GM20000 (cell line): ENCODE measurements at regions not wholly inside any gene's neighbourhood (a gene's known extent, or its start where the extent isn't known, plus 50 kb on each side); places are given as distances from the start of the nearest gene placed in this dataset.

ENCODE experiments used
- DNase-seq: peaks from one replicate; pipeline ENCODE4 v3.0.0; 2012; ENCODE audit warnings: low spot score
- CTCF ChIP-seq: IDR thresholded peaks from 2 replicates; pipeline ENCODE4 v1.5.1; 2012; ENCODE audit warnings: mild to moderate bottlenecking, control low read depth; ENCODE audit errors: extremely low read depth, missing control alignments

GRCh38 chr20:61161726-61162390 lies 90.2 kb upstream of the CDH4 start:
- no peak for TF ChIP-seq CTCF
- no peak for DNase-seq

GRCh38 chr20:61162451-61162850 lies 89.6 kb upstream of the CDH4 start:
- no peak for TF ChIP-seq CTCF
- DNase-seq, result no peak

- no peak for DNase-seq
- no peak for TF ChIP-seq CTCF
Measured at GRCh38 chr20:61163031-61163430, 89.0 kb upstream of the CDH4 start.

- DNase-seq, result no peak
- TF ChIP-seq CTCF, result no peak
Measured at GRCh38 chr20:61166324-61166723, 85.7 kb upstream of the CDH4 start.

GRCh38 chr20:61168605-61169004 lies 83.5 kb upstream of the CDH4 start:
- DNase-seq, result no peak
- TF ChIP-seq CTCF, result no peak

- no peak for DNase-seq
- TF ChIP-seq CTCF, result no peak
Measured at GRCh38 chr20:61169874-61170273, 82.2 kb upstream of the CDH4 start.

GRCh38 chr20:61170496-61171320 lies 81.4 kb upstream of the CDH4 start:
- TF ChIP-seq CTCF, result no peak
- DNase-seq, result no peak
